ENCODE measurements at regions not wholly inside any gene's neighbourhood (a gene's known extent, or its start where the extent isn't known, plus 50 kb on each side); places are given as distances from the start of the nearest gene placed in this dataset.

- ChIA-PET CTCF (ENCODE audit: unreplicated experiment) (no interaction called here), POLR2A (no interaction called here)
- no peaks in the 10 kb centered on the region for H4K20me1 ChIP-seq (ENCODE audit: insufficient read depth, low read length)
- no peaks in the 10 kb centered on the region for H3K9me3 ChIP-seq (ENCODE audit: low read length)
- intact Hi-C loops (cut with micrococcal nuclease; ENCODE audit: unreplicated experiment) = no loop called here
- DNase-seq (ENCODE audit: low spot score) = no peak
- BruUV-seq (replicated peaks) = no TSS peak
- no peak overlapping the region for H2AFZ ChIP-seq (ENCODE audit: low read length)
- no peak overlapping the region for H3K4me3 ChIP-seq (ENCODE audit: low read depth, low read length, poor library complexity, severe bottlenecking)
- H3K79me2 ChIP-seq (ENCODE audit: insufficient read depth, low read depth, low read length) = no peaks in the 10 kb centered on the region
- TF ChIP-seq EZH2phosphoT487 (IDR thresholded peaks at IDR 0.05; ENCODE audit: borderline replicate concordance, low read depth, low read length) (no peak), CTCF (conservative IDR thresholded peaks at IDR 0.05; ENCODE audit: low read length) (no peak)
- H3K4me1 ChIP-seq (ENCODE audit: insufficient read depth, low read length, poor library complexity, severe bottlenecking) = no peaks in the 10 kb centered on the region
- no peak overlapping the region for H3K4me2 ChIP-seq (ENCODE audit: low read length)
- no peaks in the 10 kb centered on the region for H3K36me3 ChIP-seq (ENCODE audit: insufficient read depth, low read length)
- no peak overlapping the region for H3K27ac ChIP-seq (ENCODE audit: low read depth, low read length, poor library complexity, severe bottlenecking)
- no peaks in the 10 kb centered on the region for H3K9me2 ChIP-seq (ENCODE audit: insufficient read depth, low read length)
Observed at GRCh38 chr3:135337192-135337591, 542.1 kb downstream of the EPHB1 start.

DNA sequence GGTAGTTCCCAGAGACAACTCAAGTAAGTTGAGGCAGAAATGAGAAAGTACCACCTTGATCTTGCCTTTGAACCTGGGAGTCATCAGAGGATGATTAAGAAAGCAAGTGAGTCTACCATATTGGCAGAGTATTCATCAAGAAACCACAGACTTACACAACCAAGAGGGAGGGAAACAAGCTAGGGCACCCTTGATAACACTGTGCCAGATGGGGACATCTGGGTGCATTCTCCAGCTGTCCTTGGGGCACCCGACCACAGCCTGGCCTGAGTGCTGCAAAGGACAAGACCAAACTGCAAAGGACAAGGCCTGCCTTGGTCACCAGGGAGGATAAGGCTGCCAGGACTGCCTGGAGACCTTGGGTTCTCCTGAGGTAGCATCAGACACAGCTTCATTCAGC lies 553.6 kb downstream of the EPHB1 start:
- Histone ChIP-seq H3K4me1 (ENCODE audit: insufficient read depth, low read length, poor library complexity, severe bottlenecking) (no peaks in the 10 kb centered on the region), H3K79me2 (ENCODE audit: insufficient read depth, low read depth, low read length) (no peaks in the 10 kb centered on the region), H3K4me2 (ENCODE audit: low read length) (no peak overlapping the region), H3K9me3 (ENCODE audit: low read length) (no peaks in the 10 kb centered on the region), H3K36me3 (ENCODE audit: insufficient read depth, low read length) (no peaks in the 10 kb centered on the region), H3K9me2 (ENCODE audit: insufficient read depth, low read length) (no peaks in the 10 kb centered on the region), H2AFZ (ENCODE audit: low read length) (no peak overlapping the region), H3K4me3 (ENCODE audit: low read depth, low read length, poor library complexity, severe bottlenecking) (no peak overlapping the region), H4K20me1 (ENCODE audit: insufficient read depth, low read length) (no peaks in the 10 kb centered on the region), H3K27ac (ENCODE audit: low read depth, low read length, poor library complexity, severe bottlenecking) (no peak overlapping the region)
- BruUV-seq (replicated peaks) = no TSS peak
- POLR2A ChIA-PET = no interaction called here
- TF ChIP-seq EZH2phosphoT487 (IDR thresholded peaks at IDR 0.05; ENCODE audit: borderline replicate concordance, low read depth, low read length) = no peak
- TF ChIP-seq CTCF (conservative IDR thresholded peaks at IDR 0.05; ENCODE audit: low read length) = no peak
- intact Hi-C loops (cut with micrococcal nuclease; ENCODE audit: unreplicated experiment) = no loop called here
- CTCF ChIA-PET (ENCODE audit: unreplicated experiment) = no interaction called here
- DNase-seq (ENCODE audit: low spot score) = no peak

DNA sequence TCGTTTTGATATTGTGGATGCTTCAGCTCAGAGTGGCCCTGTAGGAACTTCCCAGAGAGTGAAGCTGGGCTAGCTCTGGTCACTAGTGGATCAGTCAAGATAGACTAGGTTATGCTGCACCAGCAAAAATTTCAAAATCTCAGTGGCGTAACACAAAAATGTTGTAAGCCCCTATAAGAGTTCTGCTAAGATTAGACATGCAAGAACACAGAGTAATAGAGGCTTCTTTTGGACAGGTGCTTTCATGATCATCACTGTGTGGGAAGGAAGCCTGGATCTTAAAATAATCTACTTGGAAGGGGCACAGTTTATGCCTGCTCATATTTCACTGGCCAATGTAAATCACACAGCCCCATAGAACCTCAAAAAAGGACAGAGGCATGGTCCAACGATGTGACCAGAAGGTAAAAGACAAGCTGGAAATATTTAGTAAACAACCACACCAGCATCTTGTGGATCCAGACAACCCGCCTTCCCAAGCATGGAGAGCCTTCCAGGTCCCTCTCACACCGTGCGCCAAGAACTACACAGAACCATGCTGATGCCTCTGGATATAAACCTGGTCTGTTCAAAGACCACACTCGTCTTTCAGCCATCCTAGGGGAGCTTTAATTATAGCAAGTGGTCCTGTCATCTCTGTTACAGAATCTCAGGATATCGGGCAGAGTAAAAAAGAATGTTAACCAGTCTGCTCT lies 554.3 kb downstream of the EPHB1 start:
- no peaks in the 10 kb centered on the region for H3K36me3 ChIP-seq (ENCODE audit: insufficient read depth, low read length)
- no peaks in the 10 kb centered on the region for H3K4me1 ChIP-seq (ENCODE audit: insufficient read depth, low read length, poor library complexity, severe bottlenecking)
- H2AFZ ChIP-seq (ENCODE audit: low read length) = no peak overlapping the region
- TF ChIP-seq CTCF (conservative IDR thresholded peaks at IDR 0.05; ENCODE audit: low read length) = no peak
- TF ChIP-seq EZH2phosphoT487 (IDR thresholded peaks at IDR 0.05; ENCODE audit: borderline replicate concordance, low read depth, low read length) = no peak
- no peak overlapping the region for H3K4me2 ChIP-seq (ENCODE audit: low read length)
- BruUV-seq (replicated peaks) = no TSS peak
- POLR2A ChIA-PET = no interaction called here
- no peaks in the 10 kb centered on the region for H3K9me2 ChIP-seq (ENCODE audit: insufficient read depth, low read length)
- no peaks in the 10 kb centered on the region for H3K79me2 ChIP-seq (ENCODE audit: insufficient read depth, low read depth, low read length)
- no peaks in the 10 kb centered on the region for H4K20me1 ChIP-seq (ENCODE audit: insufficient read depth, low read length)
- intact Hi-C loops (cut with micrococcal nuclease; ENCODE audit: unreplicated experiment) = no loop called here
- no peak overlapping the region for H3K4me3 ChIP-seq (ENCODE audit: low read depth, low read length, poor library complexity, severe bottlenecking)
- CTCF ChIA-PET (ENCODE audit: unreplicated experiment) = no interaction called here
- H3K9me3 ChIP-seq (ENCODE audit: low read length) = no peaks in the 10 kb centered on the region
- DNase-seq (ENCODE audit: low spot score) = no peak
- H3K27ac ChIP-seq (ENCODE audit: low read depth, low read length, poor library complexity, severe bottlenecking) = no peak overlapping the region

Measured in OCI-LY7 (cell line).